ENCODE measurements at regions not wholly inside any gene's neighbourhood (a gene's known extent, or its start where the extent isn't known, plus 50 kb on each side); places are given as distances from the start of the nearest gene placed in this dataset.

DNA sequence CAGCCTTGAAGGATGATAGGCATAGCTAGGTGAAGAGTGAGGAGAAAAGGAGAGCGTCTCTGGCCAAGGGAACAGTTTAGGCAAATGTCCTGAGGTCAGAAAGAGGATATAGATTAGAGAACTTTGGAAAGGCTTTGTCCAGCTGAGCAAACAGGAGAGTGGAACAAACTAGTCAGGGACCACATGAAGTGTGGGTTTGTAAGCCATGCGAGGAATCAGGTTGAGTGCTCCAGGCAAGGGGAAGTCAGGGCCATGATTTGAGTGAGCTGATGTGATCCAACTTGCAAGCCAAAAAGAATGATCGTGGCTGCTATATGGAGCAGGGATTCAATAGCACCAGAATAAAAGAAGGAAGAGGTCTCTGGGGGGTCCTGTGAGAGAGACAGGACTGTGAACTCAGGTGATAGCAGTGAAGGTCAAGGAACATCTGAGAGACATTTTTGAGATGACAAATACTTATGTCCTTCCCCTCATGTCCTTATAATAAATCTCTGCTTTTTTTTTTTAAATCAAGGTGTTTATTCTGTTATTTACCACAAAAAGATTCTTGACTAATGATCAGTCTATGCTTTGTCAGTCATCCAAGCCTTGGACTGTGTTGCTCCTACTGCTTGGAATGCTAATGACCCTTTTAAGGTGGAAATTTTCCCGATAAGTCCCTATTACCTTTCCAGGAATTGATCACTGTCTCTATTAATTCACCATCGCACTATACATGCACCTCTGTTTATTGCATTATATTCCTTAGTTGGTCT is 472.6 kb downstream of the TXNL1 start:
- no peak for DNase-seq

DNA sequence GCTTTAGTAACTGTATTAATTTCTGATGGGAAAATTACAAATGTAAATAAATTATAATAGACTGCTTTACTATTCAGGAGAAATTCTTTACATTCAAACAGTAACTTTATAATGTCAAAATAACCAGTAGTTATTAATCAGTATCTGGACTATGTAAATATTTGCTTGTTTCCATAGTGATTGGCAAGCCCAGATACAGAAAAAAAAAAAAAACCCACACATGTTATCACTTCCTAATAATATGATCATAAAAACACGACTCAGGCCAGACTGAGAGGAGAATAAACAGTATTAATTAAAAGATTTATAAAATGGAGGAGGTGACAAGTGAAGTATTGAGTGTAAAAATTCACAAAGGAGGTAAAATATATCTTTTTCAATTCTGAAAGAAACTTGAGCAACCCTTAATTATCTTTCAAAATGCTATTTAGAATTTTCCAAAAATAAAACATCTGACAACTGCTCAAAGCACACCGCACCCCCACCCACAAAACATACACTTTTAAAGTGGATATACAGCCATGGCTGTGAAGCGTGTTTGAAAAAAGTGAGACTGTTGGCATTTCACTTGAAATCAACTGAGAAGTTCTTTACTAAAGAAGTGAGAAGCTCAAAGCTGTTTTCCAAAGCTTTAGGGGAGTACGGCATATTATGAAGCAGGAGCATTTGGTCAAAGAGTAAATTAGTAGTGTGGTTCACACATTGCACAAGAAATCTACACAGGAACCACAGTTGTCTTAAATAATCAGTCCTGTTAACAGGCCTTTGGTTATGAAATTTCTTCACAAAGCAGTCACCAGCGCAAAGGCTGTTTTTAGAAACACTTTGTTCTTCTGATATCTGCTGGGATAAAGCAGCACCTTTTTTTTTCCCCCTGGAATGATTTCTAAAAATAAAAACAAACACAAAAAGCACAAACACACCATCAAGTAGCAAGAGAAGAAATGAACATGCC is 475.8 kb downstream of the TXNL1 start:
- peak; percentile 10 for DNase-seq

DNA sequence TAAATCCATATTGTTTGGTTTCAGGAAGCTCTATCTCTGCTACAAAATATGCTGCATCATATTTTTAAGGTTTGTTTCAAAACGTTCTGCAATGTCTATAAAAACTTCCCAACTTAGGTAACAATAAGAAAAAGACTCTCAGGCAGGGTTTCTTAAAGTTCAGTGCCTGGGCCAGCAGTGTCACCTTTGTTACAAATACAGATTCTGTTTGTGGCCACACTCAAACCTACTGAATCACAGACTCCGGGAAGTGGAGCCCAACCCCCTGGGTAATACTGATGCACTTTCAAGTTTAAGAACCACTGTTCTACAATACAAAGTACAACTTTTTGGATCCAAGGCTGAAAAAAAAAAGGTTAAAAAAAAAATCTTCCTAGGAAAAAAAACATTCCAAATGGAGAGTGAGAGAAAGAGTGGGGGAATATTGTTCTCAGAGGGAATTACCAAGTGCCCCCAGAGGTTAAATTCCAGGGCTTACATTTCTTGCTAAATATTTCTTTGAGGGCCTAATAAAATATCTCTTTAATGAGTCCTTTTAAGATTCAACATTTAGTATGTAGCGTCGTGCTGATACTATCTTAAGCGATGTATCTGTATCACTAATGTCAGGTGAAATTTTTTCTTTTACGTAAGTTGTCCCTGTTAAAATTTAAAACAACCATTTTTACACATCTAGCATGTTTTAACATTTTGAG is 476.7 kb downstream of the TXNL1 start:
- no peak for DNase-seq

DNA sequence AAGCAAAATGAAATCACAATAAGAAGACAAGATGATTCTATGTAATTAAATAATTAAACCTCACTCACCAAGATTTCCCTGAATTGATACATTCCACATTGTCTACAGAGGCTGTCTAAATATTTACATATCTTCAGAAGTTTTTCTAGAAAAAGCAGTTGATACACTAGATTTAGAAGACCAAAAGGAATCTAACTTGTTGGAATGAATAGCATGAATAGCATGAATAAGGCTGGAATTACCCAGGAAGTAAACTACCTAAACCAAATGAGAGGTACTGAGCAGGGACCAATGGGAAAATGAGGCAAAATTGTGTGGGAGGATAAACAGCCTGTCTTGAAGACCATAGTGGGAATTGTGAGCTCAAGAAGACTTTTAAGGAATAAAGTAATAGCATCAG is 479.7 kb downstream of the TXNL1 start:
- no peak for DNase-seq

DNA sequence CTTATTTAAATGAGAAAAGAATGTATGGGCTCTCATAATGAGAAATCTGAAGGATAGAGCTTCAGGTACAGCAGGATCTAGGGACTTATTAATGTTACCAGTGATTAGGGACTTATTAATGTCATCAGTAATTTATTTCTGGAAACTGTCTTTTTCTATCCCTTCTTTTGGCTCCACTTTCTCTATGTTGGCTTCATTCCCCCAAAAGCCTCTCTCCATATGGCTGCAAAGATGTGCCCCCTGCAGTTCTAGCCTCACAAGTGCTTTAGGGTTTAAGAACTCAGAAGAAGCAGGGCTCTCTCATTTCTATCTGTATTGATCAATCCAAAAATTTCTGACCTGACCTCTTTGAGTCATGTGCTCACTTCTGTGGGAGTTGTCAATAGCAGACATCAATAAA is 480.9 kb downstream of the TXNL1 start:
- DNase-seq: no peak

DNA sequence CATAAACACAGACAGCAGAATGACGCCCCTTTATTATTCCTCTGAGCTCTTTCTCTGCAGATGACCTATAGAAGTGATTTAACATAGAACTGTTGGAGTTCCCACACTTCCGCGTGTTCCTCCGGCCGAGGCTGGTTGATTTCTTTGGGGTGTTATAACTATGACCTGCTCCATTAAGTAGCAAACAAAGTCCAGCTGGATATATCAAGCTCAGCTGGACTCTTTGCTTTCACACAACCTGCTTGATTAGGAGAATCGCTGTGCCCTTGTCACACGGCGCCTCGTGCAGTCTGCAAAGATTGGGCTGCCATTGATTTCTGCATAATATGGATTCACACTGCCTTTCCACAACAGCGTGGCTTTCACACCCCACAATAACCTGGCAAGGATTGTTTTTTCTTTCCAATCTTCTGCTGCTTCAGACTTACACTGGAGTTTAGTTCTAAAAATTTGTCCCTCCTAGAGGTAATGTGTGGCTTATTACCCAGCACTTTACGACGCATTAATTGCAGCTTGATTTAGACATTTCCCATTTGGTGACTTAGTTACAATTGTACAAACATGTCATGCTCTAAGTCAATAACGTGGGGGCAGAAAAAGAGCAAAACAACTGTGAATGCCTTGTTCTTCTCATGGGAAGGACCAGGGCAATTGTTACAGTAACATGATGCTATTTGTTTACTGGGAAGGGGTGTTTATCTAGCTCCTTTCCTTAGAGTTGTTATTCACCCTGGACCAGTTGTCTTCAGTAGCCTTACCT is 485.7 kb downstream of the TXNL1 start:
- DNase-seq: peak; percentile 56

DNA sequence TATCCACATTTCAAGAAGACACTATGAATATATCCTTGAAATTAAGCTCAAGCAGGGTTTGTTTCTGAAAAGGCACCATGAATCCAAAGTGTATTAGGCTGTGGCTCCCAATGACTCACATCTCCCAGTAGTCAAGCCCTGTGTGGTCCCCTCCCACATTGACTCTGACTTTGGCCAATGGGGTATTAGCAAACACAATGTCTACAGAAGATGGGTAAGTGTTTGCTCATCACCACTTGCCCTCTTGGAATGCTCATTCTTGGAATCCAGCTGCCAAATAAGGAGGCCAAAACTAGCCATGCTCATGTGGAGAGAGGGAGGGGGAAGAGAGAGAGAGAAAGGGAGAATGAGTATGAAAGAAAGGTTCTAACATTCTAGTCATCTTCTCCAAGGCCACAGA is 490.0 kb downstream of the TXNL1 start:
- no peak for DNase-seq

DNA sequence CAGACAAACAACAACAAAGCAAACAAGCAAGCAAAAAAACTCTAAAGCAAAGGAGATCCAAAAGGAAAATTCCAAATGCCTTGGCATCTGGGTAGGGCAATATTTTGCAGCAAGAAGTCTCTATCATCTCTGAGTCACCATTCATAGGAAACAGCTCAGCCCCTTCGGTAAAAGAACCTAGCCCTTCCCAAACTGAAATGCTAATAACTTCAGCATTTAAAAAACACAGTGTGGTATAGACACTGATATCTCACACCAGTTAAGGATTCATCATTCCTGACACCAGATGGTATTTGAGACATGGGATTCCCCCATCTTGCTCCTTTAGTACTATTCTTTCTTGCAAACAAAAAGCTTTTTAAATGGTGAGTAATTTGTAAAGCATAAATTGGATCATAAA is 491.8 kb downstream of the TXNL1 start:
- no peak for DNase-seq

DNA sequence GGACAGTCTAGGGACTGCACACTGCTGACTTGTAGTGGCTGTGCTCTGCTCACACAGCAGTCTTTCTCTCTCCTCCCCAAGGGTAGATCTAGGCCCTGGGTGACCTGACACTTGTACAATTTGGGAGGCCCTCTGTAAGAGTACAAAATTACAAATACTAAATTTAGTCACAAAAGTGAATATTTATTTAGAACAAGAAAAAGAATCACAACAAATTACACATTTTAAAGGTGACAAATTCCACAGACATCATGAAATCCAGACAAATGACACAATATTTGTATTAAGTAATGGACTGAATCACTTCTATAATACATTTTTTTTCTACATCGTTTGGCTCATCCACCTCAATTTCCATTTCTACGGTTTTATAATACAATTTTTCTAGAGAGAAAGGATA is 496.4 kb downstream of the TXNL1 start:
- no peak for DNase-seq

DNA sequence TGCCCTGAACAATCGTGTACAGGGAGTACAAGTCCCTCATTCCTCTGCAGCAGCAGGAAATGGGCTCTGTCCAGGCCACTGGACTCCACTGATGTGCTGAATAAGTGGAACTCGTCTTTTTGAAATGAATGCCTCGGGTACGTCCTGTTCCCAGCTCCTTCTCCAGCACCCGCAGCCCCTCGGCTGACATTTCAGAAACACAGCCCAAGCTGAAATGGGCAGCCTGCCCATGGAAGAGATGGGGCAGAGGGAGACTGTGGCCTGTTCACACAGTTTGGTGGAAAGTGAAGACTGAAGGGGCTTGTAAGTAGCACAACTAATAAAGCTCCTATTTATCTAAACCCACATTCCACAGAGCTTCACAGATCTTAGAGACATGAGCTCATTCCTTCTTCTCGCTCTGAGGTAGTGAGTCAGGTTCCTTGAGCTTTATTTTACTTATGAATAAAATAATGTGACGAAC is 498.6 kb downstream of the TXNL1 start:
- DNase-seq: no peak

DNA sequence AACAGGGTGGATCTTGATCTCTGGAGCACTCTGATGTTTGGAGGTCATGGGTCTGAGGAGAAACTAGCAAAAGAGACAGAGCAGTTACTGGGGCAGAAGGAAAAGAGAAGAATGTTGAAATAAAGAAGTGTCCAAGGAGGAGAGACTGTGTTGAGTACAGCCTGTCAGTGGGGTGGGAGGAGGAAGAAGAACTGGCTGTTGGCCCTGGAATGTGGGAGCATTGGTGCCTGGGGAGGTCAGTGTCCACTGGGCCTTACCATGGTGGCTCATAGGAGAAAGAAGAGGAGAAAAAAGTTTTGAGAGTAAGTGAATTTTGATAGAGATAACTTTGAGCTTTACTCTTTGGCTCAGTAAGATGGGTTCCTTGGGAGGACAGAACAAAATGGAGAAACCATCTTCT is 499.0 kb downstream of the TXNL1 start:
- no peak for DNase-seq

DNA sequence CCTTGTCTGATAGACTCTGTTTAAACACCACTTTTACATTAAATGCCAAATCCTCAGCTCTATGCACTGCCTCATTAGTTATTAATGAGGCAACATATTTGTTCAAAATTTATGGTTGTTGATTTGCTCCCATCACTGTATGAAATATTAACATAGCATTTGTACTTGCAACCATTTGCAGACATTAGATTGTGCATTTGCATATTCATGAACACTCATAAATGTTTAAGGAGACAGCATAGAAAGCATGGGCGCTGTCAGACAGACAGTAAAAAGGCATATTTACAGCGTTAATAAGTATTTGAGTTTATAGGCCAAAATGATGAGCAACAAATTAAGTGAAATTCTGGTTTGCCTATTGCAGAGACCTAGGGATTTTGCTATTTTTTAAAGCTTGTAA is 502.3 kb downstream of the TXNL1 start:
- DNase-seq: no peak

DNA sequence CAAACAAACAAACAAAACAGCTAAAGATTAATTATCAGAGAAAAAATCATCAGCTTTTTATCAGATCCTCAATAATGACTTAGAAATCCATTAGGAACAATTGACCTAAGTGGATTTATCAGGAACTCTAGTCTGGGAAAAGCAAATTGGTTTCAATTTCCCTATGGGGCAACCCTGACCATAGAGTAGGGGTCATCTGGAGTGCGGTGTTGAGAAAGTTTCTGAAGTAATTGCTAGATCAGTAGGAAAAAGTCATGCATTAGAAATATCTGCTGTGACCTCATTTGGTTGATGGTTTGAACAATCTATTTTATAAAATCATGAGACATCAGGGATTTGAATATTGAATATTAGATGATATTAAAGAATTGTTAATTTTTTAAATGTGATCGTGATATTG is 507.9 kb downstream of the TXNL1 start:
- DNase-seq: no peak

DNA sequence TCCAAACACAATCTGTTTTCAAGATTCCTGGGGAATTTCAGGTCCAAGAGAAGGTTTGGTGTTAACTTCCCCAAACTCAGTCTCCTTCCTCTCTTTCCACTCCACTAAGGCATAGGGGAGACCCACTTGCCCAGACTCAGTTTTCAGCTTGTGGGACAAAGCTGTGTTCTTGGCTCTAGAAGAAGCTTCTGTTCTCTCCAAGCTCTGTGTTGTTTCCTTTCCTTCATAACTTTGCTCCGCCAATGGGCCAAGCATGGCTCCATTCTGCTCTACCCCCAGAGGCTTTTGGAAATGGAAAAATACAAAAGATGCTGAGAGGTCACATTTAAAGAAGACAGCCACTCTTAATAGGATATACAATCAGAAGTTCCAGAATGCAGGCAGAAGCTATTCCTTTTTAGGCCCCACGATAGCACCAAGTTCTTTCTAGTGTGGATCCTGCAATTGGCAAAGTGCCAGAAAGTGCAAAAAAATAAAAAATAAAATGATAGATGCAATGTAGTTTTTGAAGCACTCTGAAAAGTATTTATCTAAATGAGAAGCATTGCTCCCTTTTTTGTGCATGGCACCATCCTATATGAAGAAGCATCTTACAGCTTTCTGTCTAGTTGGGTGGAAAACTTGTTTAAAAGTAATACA is 510.1 kb downstream of the TXNL1 start:
- DNase-seq: no peak

DNA sequence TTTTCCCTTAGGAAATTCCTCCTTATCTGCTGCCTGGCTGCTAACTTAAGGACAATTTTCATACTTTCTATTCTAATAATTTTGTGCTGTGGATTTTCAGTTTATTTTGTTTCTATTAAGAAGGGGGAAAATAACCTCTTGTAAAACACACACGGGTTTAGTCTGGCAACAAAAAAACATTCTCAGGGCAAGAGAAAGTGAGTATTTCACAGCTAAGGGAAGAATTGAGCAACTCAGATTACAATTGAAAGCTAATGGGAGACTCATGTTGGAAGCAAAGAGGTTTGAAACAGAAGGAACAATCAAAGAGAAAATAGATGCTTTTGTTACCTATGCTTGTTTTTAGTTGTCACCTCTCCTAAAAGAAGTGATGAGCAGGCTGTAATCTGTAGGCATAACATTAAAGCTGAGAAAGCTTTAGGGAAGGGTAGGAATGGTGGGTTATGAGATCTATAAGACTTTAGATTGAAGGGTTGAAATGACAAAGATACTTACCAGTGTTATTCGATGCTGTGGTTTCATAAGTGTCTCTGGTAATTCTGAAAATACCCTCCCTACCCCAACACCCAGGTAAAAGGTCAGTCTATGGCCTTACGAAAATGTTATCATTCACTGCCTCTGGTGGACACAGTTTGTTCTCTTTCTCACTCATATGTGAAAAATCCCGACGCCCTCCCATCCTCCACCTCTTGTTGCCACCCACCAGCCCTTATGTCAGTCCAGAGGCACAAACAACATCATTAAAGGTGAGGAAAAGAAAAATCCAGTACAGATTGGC is 510.9 kb downstream of the TXNL1 start:
- DNase-seq: no peak

DNA sequence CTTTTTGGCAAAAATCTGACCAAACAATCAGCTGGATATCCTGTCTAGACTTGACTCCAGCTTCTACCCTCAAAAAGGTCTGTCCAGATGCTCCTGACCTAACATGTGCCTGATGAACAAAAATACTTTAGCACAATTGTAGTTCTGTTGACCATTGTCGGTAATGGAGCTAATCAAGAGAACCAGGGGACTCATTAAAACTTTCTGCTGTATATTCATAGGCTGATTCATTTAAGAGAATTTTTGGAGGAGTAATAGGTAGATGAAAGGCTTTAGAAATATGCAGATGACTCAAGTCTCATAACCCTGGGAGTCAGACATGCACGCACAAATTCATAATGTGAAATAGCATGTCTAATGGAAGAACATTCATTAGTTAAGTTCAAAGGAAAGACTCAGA is 514.2 kb downstream of the TXNL1 start:
- DNase-seq: no peak

DNA sequence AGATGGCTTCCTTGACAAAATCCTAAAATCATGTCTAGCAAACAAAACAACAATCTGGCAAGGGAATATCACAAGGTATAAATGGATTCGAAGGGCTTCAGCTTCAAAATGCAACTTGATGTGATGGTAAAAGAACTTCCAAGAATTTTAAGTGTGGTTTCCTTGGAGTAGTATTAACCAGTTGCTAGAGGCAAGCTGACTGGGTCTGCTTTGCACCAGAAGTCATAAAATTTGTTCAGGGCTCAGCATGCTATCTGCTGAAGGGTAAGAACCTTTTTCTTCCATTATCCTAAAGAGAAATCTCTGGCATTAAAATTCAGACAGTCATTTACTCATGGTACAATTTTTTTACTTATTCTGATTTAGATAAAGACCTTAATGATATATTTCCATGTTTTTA is 516.7 kb downstream of the TXNL1 start:
- DNase-seq: no peak

DNA sequence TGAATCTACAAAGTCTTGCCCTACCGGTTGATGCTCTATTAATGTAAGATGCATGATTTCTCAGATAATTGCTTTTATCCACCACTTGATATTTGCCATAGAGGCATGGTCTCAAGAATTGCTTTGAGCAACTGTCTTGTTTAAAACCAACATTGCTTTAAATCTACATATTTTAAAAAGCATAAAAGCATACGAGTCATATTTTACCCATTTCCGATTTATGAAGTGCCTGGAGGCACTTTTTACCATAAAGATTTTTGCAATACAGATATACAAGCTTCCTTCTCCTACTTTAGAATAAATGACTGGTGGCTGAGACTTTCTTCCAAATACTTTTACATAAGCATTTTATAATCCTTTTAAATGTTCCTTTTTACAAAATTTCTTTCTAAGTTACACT is 517.6 kb downstream of the TXNL1 start:
- DNase-seq: no peak

DNA sequence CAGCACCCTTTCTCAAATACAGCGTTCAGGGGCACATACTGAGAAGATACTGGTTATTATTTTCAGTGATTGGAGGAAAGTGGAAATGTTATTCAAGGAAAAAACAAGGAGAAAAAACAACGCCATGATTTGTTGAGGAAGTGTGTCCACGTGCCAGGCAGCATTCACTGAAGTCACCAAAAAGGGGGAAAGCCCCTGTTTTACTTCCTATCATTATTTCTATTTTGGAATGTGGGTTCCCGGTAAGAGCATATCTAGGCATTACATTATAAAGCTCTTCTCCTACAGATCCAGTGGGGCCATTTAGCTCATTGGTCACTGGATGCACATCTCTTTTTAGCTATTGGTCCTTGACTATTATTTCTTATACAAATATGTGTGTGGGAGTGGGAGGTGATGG is 518.7 kb downstream of the TXNL1 start:
- DNase-seq: no peak

DNA sequence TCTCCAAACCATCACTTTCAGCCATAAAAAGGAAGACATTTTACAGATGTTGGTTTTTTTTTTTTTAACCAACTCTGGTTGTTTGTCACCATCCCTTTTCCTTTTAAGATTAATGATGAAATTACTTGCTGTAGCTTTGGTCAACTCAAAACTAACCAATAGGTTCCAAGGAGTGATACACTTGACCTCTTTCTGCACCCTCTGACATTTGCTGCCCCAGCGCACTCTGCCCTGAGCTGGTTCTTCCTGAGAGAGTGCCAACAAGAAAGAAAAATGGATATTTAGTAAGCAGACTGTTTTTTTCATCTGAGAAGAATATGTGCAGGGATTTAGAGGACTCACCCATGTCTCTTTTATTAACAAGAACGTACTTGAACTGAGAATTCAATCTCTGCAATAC is 520.0 kb downstream of the TXNL1 start:
- DNase-seq: no peak
